Gastrocnemius medialis (tissue), 4 donors: ENCODE measurements at regions not wholly inside any gene's neighbourhood (a gene's known extent, or its start where the extent isn't known, plus 50 kb on each side); places are given as distances from the start of the nearest gene placed in this dataset.
"Not testable (repeated sequence)": the region's sequence is repeated elsewhere in the genome, so short reads cannot be mapped to it uniquely, and the experiment has no call there.

ENCODE experiments used
- ATAC-seq, 2 donors: fragments of 150-250 bp; one replicate each; pipeline ENCODE4 v1.9.1; 2016
- DNase-seq, 2 donors: peaks; one replicate each; pipeline ENCODE4 v3.0.0-alpha.2; 2019
- H3K27ac ChIP-seq, 4 donors: fragments of 200-600 bp; sonication (generic); 1 replicate in 1 of 4; 2 replicates in 3 of 4; pipeline ENCODE4 v1.5.1; 2016 to 2018; ENCODE audit warnings: mild to moderate bottlenecking in 2 of 4, moderate library complexity in 1 of 4
- H3K27me3 ChIP-seq, 3 donors: fragments of 200-600 bp; sonication (generic) in 2 of 3; 1 replicate in 1 of 3; 2 replicates in 2 of 3; pipeline versions ENCODE4 v1.5.1 to v1.6.0; 2016 to 2019; ENCODE audit warnings: mild to moderate bottlenecking in 1 of 3, moderate library complexity in 1 of 3
- H3K36me3 ChIP-seq, 2 donors: fragments of 200-600 bp; sonication (generic) in 1 of 2; one replicate each; pipeline ENCODE4 v1.5.1; 2017 to 2018
- H3K4me1 ChIP-seq, 2 donors: fragments of 200-600 bp; sonication (generic) in 1 of 2; one replicate each; pipeline ENCODE4 v1.5.1; 2016 to 2017; ENCODE audit warnings: mild to moderate bottlenecking in 2 of 2
- H3K4me3 ChIP-seq, 4 donors: fragments of 200-600 bp; sonication (generic) in 3 of 4; 1 replicate in 1 of 4; 2 replicates in 3 of 4; pipeline ENCODE4 v1.5.1; 2016 to 2019; ENCODE audit warnings: mild to moderate bottlenecking in 2 of 4
- H3K9me3 ChIP-seq, 3 donors: fragments of 200-600 bp; sonication (generic) in 2 of 3; 1 replicate in 1 of 3; 2 replicates in 2 of 3; pipeline ENCODE4 v1.5.1; 2016 to 2019
- CTCF ChIP-seq, 5 experiments: fragments of 450-650 bp in 3 of 5; fragments of 200-600 bp in 2 of 5; sonication (generic) in 2 of 5; IDR thresholded peaks in 4 of 5; conservative IDR thresholded peaks in 1 of 5; 1 replicate in 4 of 5; 2 replicates in 1 of 5; pipeline ENCODE4 v1.5.1; 2016 to 2019; ENCODE audit warnings: antibody characterized with exemption in 5 of 5, mild to moderate bottlenecking in 3 of 5, moderate library complexity in 3 of 5
- POLR2A ChIP-seq, 2 donors: fragments of 450-650 bp; IDR thresholded peaks; one replicate each; pipeline ENCODE4 v1.6.1; 2017; ENCODE audit warnings: antibody characterized with exemption in 2 of 2, mild to moderate bottlenecking in 2 of 2, moderate library complexity in 2 of 2
- in situ Hi-C, 4 donors: fragments of 200-750 bp; cut with MboI; loops; one replicate each; pipeline versions ENCODE4 v1.15.0 to v1.8.0; 2017; ENCODE audit warnings: low sequenced_read_pairs in 4 of 4
- intact Hi-C: fragments of 100-400 bp; cut with DNase I; formaldehyde crosslinking; loops from one replicate; pipeline ENCODE4 v1.15.1; 2023; ENCODE audit warnings: low total_unique reads

- Histone ChIP-seq H3K9me3 (no peaks in the 10 kb centered on the region), H3K4me1 (no peaks in the 10 kb centered on the region), H3K27me3 (no peaks in the 10 kb centered on the region), H3K36me3 (no peaks in the 10 kb centered on the region), H3K4me3 (no peak overlapping the region), H3K27ac (no peak overlapping the region)
- ATAC-seq (no peak), DNase-seq (no peak)
- intact Hi-C loops (no loop called here), in situ Hi-C loops (no loop called here)
- TF ChIP-seq POLR2A (IDR thresholded peaks at IDR 0.05) (no peak), CTCF (IDR thresholded peaks at IDR 0.05 in 4 of 5, conservative IDR thresholded peaks at IDR 0.05 in 1 of 5) (no peak)
Observed at GRCh38 chr10:109663122-109663521, 260.2 kb downstream of the XPNPEP1 start.

GRCh38 chr10:109652612-109653011, 270.7 kb downstream of the XPNPEP1 start:
- H3K4me3 ChIP-seq, H3K4me1 ChIP-seq, in situ Hi-C loops, H3K27ac ChIP-seq, DNase-seq, intact Hi-C loops, H3K36me3 ChIP-seq, ATAC-seq, H3K27me3 ChIP-seq, H3K9me3 ChIP-seq: not testable (repeated sequence)

- ATAC-seq = no peak
Observed at GRCh38 chr10:109650228-109650627, 273.1 kb downstream of the XPNPEP1 start.

GRCh38 chr10:109647627-109648026, 275.7 kb downstream of the XPNPEP1 start:
- intact Hi-C loops (no loop called here), in situ Hi-C loops (no loop called here)
- DNase-seq (no peak), ATAC-seq (no peak)
- TF ChIP-seq CTCF (IDR thresholded peaks at IDR 0.05 in 4 of 5, conservative IDR thresholded peaks at IDR 0.05 in 1 of 5) (no peak), POLR2A (IDR thresholded peaks at IDR 0.05) (no peak)
- Histone ChIP-seq H3K4me1 (no peaks in the 10 kb centered on the region), H3K27ac (no peak overlapping the region), H3K4me3 (no peak overlapping the region), H3K27me3 (no peaks in the 10 kb centered on the region), H3K9me3 (no peaks in the 10 kb centered on the region), H3K36me3 (no peaks in the 10 kb centered on the region)

More at GRCh38 chr10:109650228-109650627, 273.1 kb downstream of the XPNPEP1 start:
- Histone ChIP-seq H3K9me3 (no peaks in the 10 kb centered on the region), H3K4me1 (no peaks in the 10 kb centered on the region), H3K27me3 (no peaks in the 10 kb centered on the region), H3K4me3 (no peak overlapping the region), H3K36me3 (no peaks in the 10 kb centered on the region), H3K27ac (no peak overlapping the region)
- TF ChIP-seq CTCF (IDR thresholded peaks at IDR 0.05 in 4 of 5, conservative IDR thresholded peaks at IDR 0.05 in 1 of 5) (no peak), POLR2A (IDR thresholded peaks at IDR 0.05) (no peak)
- in situ Hi-C loops = no loop called here
- DNase-seq = no peak
- intact Hi-C loops = no loop called here

GRCh38 chr10:109633846-109634245, 289.5 kb downstream of the XPNPEP1 start:
- Histone ChIP-seq H3K9me3 (no peaks in the 10 kb centered on the region), H3K4me3 (no peak overlapping the region), H3K27me3 (no peaks in the 10 kb centered on the region), H3K4me1 (no peaks in the 10 kb centered on the region), H3K36me3 (no peaks in the 10 kb centered on the region), H3K27ac (no peak overlapping the region)
- no peak for DNase-seq
- no peak for ATAC-seq
- in situ Hi-C loops = no loop called here
- intact Hi-C loops = no loop called here
- TF ChIP-seq CTCF (IDR thresholded peaks at IDR 0.05 in 4 of 5, conservative IDR thresholded peaks at IDR 0.05 in 1 of 5) (no peak), POLR2A (IDR thresholded peaks at IDR 0.05) (no peak)

GRCh38 chr10:109633017-109633416, 290.3 kb downstream of the XPNPEP1 start:
- H3K4me3 ChIP-seq, H3K27me3 ChIP-seq, intact Hi-C loops, DNase-seq, H3K9me3 ChIP-seq, ATAC-seq, H3K27ac ChIP-seq, H3K4me1 ChIP-seq, H3K36me3 ChIP-seq, in situ Hi-C loops: not testable (repeated sequence)
